NT2/D1 (cell line): ENCODE measurements at regions not wholly inside any gene's neighbourhood (a gene's known extent, or its start where the extent isn't known, plus 50 kb on each side); places are given as distances from the start of the nearest gene placed in this dataset.

ENCODE experiments used
- SUZ12 ChIP-seq: IDR thresholded peaks from 2 replicates; pipeline ENCODE4 v1.6.1; 2011; ENCODE audit not compliant: insufficient read length, insufficient read depth; ENCODE audit errors: extremely low read depth
- YY1 ChIP-seq: IDR thresholded peaks from 2 replicates; pipeline ENCODE4 v1.6.1; 2011; ENCODE audit not compliant: insufficient read length, insufficient read depth
- ZNF274 ChIP-seq: IDR thresholded peaks from 2 replicates; pipeline ENCODE4 v1.6.1; 2011; ENCODE audit warnings: mild to moderate bottlenecking, low read depth, low read length

DNA sequence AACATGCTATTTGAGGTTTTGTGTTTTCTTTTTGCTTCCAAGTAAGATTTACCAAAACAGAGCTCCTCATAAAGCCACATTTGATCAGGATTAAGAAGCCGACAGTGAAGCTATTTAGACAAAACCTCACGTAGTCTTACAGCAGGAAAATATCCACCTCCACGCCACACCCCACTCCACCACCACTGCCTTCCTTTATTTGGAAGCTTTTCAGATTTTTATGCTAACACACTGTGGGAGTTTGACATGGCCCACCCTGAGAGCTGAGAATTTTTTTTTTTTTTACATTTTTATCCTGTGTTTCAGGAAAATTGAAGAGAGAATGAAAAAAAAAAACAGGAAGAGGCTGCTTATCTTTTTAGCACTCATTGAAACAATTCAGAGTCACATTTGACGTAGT lies 104.8 kb upstream of the MC3R start:
- TF ChIP-seq SUZ12 (no peak), ZNF274 (no peak), YY1 (no peak)
